Right ventricle myocardium inferior (tissue), 1 donor: ENCODE measurements at regions not wholly inside any gene's neighbourhood (a gene's known extent, or its start where the extent isn't known, plus 50 kb on each side); places are given as distances from the start of the nearest gene placed in this dataset.
A peak's percentile ranks its signal among the peaks of the same experiment; 100 is the strongest.

Source experiments
- ATAC-seq: fragments of 200-7000 bp; cut with Tn5 transposase; one replicate; pipeline ENCODE4 v1.9.1; 2020; ENCODE audit warnings: mild to moderate bottlenecking, moderate library complexity
- DNase-seq: peaks from one replicate; pipeline ENCODE4 v3.0.0; 2021; ENCODE audit errors: missing footprints
- intact Hi-C: fragments of 100-400 bp; cut with DNase I; formaldehyde crosslinking; loops from one replicate; pipeline ENCODE4 v1.11.0; 2022
- donor health status: DM: no; HTN: yes; CAD: no; lungs with severe emphysema.

- DNase-seq (no peak), ATAC-seq (no peak)
- intact Hi-C loops = no loop called here
These were observed 84.4 kb upstream of the SYT6 start for GRCh38 chr1:114238053-114238452.

GRCh38 chr1:114236517-114236916 lies 82.8 kb upstream of the SYT6 start:
- intact Hi-C loops = no loop called here
- ATAC-seq (no peak), DNase-seq (no peak)

DNA sequence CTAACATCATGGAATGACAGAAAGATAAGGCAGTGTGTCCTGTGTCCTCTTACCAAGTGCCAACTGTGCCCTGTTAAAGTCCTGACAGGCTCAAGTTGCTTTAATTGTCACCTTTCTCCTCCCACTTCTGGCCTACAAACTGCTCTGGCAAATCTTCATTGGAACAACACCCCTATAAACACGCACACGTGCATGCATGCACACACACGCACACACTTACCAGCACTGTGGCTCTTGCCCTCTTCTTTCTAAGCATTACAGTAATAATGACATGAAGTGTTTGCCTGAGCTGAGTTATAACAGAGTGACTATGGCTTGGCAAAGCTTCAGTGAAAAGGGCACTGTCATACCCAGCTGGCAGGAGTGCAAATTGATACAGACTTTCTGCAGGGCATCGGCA lies 82.3 kb upstream of the SYT6 start:
- intact Hi-C loops = no loop called here
- ATAC-seq = peak; percentile 87
- DNase-seq = no peak

- ATAC-seq (no peak), DNase-seq (no peak)
- intact Hi-C loops = no loop called here
These were observed 81.6 kb upstream of the SYT6 start for GRCh38 chr1:114235281-114235680.

DNA sequence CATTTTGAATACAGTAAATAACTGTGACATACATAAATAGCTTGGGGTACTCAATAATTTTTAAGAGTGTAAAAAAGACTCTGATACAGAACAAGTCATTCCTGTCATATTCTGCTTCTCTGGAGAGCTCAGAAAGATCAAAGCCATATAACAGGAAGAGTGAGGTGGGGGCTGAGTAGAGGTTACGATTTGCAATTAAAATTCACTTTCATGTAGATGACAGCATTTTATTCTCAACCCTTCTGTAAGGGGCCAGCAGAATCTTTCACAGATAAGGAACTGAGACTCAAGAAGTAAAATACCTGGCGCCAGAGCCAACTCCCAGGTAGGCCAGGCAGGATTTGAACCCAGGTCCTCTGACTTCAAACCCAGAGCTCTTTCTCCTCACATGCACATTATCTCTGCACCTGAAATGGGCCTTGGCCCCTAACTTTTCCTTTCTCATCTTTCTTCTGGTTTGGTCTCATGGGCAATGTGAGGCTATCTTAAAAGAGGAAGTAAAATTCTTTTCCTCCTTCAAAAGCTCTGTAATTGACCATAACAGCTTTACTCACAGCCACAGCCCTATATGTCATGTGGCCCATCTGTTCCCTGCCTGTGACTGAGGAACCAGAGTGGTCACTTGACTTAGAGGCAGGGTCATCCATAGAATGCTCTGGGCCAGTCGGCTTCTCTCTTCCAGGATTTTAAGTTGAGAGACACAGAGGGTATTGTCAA lies 80.9 kb upstream of the SYT6 start:
- DNase-seq (no peak), ATAC-seq (no peak)
- intact Hi-C loops = no loop called here

GRCh38 chr1:114232691-114233090 lies 79.0 kb upstream of the SYT6 start:
- ATAC-seq (no peak), DNase-seq (no peak)
- intact Hi-C loops = no loop called here

DNA sequence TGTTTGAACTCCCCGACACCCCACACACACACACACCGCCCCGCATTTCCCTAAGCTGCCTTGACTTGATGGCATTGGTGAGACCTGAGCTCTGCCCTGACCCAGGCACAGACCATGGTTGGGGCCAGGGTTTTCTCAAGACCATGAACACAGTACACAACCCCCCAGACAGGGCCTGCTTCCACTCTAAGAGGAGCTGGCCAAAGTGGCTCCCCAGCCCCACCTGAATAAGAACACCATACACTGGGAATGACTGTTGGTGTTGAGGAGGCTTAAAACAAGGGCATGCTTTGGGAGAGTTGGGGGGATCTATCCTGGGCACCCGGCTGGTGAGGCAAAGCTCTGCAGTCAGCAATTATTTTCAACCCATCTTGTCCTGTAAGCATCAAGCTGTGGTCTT lies 77.6 kb upstream of the SYT6 start:
- ATAC-seq (no peak), DNase-seq (no peak)
- intact Hi-C loops = no loop called here

- ATAC-seq = no peak
- peak; percentile 61 for DNase-seq
- intact Hi-C loops = no loop called here
These were observed 75.7 kb upstream of the SYT6 start for GRCh38 chr1:114229368-114229767.

DNA sequence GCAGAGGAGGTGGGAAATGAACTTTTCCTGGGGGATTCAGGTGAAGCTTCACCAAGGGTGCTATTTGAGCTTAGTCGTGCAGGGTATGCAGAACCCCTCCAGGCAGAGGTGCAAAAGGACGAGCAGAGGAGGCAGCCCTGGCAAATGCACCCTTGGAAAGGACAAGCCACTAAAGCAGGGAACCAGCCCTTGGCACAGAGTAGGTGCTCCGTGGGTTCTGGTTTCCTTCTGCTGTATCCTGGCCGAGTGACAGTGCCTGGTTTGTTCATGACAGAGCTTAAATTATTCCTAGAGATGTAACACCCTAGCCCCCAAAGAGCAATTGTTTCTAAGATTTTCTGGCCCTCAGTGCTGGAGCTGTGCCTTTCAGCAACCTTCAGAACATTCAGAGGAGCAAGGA lies 73.4 kb upstream of the SYT6 start:
- peak; percentile 81 for ATAC-seq
- intact Hi-C loops = no loop called here
- DNase-seq = no peak

- ATAC-seq (peak; percentile 56), DNase-seq (no peak)
- intact Hi-C loops = no loop called here
These were observed 70.7 kb upstream of the SYT6 start for GRCh38 chr1:114224196-114224907.

DNA sequence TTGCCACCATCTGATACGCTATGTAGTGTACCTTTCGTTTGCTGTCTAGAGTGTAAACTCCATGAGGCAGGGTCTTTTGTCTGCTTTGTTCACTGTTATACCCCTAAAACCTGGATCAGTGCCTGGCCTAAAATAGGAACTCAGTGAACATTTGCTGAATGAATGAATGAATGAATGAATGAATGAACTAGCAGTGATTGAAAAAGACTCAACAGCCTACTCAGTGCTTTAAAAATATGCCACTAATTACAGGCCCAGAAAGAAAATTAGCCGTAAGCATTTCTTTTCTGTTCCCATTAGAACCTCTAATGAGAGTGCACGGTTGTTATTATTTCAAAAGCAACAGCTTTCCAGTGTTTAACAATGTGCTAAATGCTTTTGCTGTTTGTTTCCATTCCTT lies 69.3 kb upstream of the SYT6 start:
- intact Hi-C loops = no loop called here
- DNase-seq (no peak), ATAC-seq (no peak)

GRCh38 chr1:114219172-114219868 lies 65.7 kb upstream of the SYT6 start:
- no peak for DNase-seq
- intact Hi-C loops = no loop called here
- ATAC-seq = no peak

GRCh38 chr1:114218361-114219171 lies 64.9 kb upstream of the SYT6 start:
- ATAC-seq = peak; percentile 41
- intact Hi-C loops = no loop called here
- DNase-seq = no peak

- no peak for DNase-seq
- no peak for ATAC-seq
- intact Hi-C loops = no loop called here
These were observed 62.9 kb upstream of the SYT6 start for GRCh38 chr1:114216431-114217173.

GRCh38 chr1:114215436-114215835 lies 61.8 kb upstream of the SYT6 start:
- intact Hi-C loops = no loop called here
- DNase-seq = no peak

DNA sequence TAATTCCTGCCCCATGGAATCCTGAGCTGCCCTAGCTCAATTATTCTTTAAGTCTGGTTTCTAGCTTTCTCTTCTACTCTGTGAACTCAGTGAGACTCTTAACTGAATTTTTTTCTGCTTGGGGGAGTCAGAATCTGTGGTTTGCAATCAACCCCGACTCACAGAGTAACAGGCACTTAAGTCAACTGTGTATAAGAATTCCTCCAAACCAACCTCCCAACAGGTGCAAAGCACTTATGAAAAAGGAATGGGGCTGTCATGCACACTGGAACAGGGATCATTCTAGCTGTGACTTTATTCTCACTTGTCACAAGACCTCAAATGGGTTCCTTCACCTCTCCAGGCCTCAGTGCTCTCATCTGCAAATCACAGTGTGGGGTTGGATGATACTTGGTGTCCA lies 60.3 kb upstream of the SYT6 start:
- DNase-seq (no peak), ATAC-seq (no peak)
- intact Hi-C loops = no loop called here

More at GRCh38 chr1:114215436-114215835, 61.8 kb upstream of the SYT6 start:
- ATAC-seq = no peak

GRCh38 chr1:114209971-114210370 lies 56.3 kb upstream of the SYT6 start:
- no peak for DNase-seq
- intact Hi-C loops = no loop called here
- ATAC-seq = no peak

DNA sequence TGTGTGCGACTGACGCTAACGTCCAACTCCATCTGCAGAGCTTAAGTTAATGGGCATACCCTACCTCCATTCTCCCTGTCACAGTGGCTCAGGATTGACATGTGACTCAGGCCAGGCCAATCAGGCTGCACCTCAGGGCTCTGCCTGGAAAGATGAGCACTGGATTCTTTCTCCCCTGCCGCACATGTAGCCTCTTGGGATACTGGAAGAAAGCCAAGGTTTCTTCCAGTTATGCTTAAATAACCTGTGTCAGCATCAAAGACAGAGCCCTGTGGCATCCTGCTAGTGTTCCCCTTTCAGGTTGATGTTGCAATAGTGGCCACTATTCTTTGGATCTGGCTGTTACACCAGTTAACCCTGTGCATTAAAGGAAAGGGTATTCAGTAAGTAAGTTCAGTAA lies 55.0 kb upstream of the SYT6 start:
- peak; percentile 54 for ATAC-seq
- intact Hi-C loops = no loop called here

DNA sequence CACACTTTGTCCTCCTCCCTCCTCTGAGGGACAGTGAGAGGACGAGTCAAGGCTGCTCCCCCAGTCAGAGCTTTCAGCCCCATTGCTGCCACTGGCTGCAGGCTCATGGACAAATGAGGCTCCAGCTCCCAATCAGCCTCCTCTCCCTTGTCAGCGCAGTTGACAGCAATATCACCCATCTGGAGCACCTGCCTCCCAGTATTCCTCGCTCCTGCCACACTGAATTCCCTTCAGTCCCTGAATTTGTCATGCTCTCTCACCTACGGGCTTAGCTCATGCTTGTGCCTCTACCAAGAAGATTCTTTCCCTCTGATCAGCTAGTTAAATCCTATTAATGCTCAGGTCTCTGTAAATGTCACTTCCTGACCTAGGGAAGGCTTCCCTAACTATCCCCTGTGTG lies 54.4 kb upstream of the SYT6 start:
- ATAC-seq (no peak), DNase-seq (no peak)
- intact Hi-C loops = no loop called here

More for the DNA sequence above, 55.0 kb upstream of the SYT6 start:
- DNase-seq = no peak
